Kasumi-1 (cell line): ENCODE measurements at regions not wholly inside any gene's neighbourhood (a gene's known extent, or its start where the extent isn't known, plus 50 kb on each side); places are given as distances from the start of the nearest gene placed in this dataset.

Experiments used
- DNase-seq, 2 experiments: peaks; one replicate each; lab custom pipeline; 2025; lab: John Stamatoyannopoulos, UW

DNA sequence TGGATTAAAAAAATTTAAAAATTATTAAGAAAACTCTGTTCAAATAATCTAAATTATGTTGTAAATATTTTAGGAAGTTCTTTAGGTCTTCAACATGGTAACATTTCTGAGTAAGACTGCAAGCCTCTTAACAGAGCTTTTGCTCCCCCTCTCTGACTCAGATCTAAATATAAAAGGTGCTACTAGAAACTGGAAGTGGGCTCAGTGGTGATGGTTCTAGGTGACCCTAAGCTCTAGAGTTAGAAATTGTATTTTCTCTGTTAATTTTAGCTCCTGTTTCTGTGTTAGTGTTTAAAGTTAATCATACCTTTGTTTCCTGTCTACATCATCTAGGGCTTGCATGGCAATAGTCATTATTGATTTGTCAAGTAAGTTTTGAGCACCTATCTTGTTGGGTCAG lies 159.9 kb upstream of the MEIS2 start:
- no peak for DNase-seq

DNA sequence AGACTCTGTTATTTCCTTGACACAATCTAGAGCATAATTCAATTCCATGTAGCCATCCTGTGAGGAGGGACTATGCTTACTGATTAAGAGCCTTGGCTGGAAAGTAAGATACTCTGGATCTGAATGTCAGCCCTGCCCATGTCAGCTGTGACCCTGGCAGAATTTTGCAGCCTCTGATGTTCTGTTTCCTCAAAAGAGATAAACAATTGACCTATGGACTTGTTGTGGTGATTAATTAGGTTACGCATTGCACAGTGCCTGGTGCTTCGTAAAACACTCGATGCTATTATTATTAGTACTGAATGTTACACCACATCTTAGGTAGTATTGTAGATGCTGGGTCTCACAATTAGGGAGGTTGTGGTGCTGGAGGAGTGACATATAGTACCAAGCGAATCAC lies 161.3 kb upstream of the MEIS2 start:
- DNase-seq: no peak

DNA sequence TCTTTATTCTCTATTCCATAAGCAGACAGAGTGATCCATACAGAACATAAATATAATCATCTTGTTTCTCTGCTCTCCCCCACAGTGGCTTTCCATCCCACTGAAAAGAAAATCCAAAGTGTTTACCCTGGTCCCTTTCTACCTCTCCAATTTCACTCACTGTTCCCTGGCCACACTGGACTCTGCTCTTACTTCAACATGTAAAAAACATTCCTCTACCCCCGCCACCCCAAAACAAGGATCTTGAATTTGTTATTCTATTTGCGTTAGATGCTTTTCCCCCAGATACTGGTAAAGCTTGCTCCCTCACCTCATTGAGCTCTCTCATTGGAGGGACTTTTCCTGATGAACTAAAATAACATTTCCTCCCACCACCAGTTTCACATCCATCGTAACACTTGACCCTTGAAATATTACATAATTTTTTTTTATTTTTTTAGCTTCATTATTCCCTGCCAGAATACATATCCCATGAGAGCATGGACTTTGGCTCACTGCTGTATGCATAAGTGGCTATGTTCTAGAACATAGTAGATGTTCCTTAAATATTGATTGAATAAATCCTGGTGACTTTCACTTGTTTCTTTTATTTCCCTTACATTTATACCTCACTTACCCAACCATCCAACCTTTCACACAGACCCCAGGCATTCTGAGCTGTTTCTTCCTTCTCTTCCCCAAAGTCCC lies 162.7 kb upstream of the MEIS2 start:
- no peak for DNase-seq

DNA sequence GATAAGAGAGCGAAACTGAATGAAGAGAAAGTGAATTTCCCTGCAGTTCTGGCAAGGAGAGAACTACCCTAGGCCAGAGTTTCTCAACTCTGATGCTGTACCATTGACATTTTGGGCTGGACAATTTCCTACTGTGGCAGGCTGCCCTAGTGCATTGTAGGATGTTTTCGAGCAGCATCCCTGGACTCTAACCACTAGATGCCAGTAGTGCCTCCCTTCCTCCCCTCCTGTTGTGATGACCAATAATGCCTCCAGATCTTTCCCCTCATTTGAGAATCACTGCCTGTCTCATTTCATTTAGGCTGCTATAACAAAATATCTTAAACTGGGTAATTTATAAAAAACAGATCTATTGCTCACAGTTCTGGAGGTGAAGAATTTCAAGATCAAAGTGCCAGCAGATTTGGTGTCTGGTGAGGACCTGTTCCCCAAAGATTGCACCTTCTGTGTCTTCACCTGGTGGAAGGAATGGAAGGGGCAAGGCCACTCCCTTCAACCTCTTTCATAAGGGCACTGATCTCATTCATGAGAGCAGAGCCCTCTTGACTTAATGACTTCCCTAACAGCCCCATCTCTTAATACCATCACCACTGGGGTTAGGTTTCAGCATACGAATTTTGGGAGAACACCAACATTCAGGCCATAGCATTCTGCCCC lies 188.9 kb upstream of the MEIS2 start:
- DNase-seq: peak in 1 of 2 experiments; percentile 2

DNA sequence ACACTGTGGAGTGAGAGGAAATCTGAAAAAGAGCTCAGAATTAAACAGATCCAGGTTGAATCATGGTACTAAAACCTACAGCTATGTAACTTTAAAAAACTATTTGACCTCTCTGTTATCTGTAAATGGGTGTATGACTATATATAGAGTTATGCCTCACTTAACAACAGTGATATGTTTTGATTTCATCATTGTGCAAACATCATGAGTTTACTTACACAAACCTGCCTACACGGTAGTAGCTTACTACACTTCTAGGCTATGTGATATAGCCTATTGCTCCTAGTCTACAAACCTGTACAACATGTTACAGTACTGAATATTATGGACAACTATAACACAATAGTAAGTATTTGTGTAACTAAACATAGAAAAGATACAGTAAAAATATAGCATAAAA lies 191.6 kb upstream of the MEIS2 start:
- no peak for DNase-seq

DNA sequence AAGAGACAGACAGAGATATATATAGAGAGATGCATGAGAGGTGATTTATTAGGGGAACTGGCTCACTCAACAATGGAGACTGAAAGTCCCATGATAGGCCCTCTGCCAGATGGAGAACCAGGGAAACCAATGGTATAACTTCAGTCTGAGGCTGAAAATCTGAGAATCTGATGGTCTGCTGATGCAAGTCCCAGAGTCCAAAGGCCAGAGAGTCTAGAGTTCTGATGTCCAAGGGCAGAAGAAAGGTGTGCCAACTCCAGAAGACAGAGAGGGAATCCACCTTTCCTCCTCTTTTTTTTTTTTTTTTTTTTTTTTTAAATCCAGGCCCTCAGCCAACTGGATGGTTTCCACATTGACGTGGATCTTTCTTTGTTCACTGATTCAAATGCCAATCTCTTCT lies 197.9 kb upstream of the MEIS2 start:
- DNase-seq: no peak

DNA sequence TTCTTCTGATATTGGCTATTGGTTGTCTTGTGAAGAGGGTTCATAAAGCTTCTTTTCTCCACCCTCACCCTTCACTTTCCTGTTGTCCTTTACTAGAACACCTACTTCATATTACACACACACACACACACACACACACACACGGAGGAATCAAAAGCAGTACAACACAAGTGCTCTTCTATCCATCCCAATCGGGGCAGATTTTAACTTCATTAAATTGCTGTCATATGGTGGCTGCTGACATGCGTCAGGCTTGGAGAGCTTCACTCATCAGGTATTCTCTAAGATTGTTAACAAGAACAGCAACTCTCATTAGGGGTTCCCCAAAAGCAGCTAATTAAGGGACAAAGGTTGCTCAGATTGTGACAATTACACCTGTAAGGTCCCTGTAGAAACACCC lies 239.1 kb upstream of the MEIS2 start:
- DNase-seq: no peak

DNA sequence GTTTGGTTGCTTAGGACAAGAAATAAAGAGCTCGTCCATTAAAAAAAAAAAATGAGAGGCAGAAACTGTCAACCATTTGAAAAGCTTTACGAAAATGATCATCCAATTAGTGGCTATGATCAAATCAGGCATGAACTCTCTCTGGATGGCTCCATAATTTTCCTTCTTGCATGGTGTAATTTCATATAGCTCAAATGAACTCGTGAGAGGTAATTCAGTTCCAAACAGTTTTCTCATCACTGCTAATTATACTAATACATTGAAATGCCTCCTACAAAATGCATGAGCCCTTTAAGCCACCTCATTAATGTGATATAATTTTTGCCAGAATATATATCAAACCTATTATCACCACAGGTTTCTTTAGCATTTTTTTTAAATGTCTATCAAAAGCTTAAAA lies 239.5 kb upstream of the MEIS2 start:
- DNase-seq: no peak

DNA sequence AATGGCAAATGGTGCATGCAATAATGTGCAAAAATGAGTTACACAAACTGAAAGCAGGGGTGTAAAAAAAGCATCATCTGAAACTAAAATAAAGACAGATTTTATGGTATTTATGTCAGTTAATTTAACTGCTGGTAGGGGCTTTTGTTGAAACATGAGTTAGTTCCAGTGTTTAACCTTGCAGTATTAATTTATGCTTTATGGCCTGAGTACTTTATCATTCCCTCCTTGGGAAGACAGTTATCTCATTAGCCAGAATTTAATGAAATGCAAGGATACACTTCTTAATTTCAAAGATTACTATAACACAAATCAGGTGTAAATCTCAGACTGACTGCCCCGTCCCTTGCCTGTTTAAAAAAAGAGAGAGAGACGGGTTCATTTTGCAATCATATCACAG lies 240.1 kb upstream of the MEIS2 start:
- DNase-seq: no peak

DNA sequence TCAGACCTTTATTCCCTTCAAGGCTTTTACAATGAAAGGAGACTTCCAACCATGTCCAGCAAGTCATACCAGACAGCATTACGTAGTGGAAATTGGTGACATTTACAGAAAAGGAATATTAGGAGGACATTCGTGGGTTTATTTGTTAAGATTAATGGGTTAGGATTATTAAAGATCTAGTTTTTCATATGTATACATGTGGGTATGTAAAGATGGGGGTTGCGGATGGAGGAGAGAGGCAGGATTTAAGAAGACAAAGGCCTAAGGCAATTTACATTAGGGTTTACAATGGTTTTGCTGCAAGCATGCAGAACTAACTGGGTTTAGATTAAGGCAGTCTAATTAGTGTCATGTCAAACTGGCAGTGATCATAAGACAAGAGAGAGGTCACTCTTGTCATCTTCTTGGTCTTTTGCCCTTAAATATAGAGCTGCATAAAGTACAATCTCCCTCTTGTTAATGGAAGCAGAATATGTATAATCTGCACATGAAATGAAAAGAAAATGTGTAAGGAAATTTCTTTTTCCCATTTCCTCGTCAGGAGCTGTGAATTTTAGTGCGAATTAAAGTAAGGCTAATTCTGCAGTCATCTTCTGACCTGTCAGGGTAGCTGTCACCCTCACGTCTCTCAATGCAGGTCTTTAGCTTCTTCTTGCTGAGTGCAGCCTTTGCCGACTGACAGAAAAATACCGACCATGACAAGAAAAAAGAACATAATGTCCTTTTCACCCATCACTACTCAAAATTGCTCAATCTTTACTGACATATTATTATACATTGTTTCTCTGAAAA lies 258.9 kb upstream of the MEIS2 start:
- DNase-seq: no peak

DNA sequence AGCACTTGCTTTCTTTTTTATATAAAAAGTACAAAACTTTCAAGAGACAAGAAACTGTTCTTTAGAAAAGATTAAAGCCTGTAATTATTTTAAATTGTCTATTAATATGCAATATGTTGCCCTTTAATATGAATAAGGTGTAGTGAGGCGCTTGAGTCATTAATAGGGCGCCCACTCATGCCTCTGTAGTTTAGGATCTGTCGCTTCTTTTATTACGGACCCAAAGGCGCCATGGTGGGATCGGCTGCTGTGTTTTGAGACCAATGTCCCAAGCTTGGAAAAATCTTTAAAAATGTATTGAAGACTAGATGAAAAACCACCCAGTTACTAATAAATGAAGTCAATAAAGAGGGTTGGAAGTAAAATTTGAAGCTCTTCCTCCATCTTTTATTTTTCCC lies 259.5 kb upstream of the MEIS2 start:
- DNase-seq: no peak

DNA sequence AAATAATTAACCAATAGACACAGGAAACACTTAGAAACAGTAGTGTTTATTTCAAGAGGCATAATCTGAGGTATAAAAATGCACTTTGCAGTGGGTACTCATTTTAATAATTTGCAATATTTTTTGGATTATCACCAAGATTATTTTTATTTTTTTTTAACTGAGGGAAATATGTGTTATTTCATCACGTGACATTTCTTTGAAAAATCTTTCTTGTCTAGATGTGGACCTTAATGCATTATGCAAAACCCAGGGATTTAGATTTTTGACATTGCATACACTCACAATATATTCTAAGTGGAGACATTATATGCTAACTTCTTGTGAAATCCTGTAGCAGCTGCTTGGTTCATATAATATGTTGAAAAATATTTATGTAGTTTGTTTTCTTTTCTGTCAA lies 260.4 kb upstream of the MEIS2 start:
- DNase-seq: no peak

DNA sequence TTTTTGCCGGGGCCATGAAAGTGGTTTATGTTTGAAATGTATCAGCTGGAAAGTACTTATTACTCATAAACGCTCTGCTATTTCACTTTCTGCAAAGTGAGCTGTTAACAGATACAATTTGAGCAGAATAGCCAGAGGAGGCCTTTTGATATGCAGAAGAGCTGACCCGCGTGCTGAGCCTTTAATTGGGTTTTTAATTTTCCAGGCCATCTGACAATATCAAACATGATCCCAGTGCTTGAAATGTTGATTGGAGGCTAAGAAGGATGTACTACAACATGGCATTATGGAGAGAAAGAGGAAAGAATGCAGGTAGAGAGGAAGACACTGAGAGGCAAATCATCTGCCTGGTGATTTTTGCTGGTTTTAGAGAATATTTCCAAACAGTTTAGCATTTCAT lies 261.3 kb upstream of the MEIS2 start:
- no peak for DNase-seq

DNA sequence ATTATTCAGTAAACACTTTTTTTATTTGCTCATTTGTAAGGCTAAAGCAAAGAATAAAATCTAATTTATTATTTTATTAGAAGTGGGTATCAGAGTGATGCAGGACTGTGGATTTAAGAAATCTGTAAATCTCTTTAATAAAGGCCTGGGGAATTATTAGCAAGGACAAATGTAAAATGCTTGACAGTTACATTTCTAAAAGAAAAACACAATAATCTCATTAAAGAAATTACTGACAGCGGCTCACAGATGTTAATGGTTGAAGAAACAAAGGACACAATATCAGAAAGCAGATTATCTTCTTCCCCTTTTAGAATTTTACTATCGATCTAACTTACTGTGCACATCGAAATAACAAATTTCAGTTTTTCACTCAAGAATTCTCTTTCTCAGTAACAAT lies 262.1 kb upstream of the MEIS2 start:
- DNase-seq: no peak

DNA sequence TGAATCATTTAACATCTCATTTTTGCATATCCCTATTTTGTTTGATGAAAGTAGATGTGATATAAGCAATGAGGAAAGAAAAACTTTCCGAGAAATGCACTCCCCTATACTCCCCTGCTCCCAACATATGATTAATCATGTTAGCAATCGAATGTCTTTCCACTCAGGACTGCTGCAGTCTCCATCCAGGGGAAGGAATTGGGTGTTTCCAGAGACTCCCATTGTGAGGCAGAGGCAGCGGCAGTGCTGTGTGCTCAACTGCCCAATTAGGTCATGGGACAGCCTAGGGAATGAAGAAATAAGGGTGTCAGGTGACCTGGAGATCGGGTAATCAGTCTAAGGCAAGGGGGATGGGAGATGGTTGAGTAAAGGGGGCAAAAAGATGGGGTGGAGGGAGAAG lies 268.6 kb upstream of the MEIS2 start:
- no peak for DNase-seq

DNA sequence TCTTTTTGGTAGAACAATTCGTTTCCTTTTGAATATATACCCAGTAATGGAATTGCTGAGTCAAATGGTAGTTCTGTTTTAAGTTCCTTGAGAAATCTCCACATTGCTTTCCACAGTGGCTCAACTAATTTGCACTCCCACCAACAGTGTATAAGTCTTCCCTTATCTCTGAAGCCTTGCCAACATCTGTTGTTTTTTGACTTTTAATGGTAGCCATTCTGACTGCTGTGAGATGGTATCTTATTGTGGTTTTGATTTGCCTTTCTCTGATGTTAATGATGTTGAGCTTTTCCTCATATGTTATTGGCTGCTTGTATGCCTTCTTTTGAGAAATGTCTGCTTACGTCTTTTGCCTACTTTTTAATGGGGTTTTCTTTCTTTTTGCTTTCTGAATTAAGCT lies 270.6 kb upstream of the MEIS2 start:
- no peak for DNase-seq

DNA sequence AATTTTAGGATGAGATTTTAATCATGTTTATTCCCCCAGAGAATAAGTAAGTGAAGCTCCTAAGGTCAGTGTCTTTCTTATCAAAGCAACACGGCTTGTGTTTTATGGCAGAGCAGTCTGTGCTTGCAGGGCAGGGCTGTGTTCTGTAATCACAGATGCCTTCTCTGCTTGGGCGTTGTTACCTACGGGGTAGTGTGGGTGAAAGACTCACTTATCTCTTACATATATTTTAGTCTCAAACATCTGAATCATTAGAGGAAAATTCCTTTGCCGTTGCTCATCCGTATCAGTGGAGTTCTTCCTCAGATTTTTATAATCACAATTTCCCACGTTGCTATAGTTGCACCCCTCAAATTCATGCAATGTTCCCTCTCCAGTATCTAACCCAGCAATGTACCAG lies 271.7 kb upstream of the MEIS2 start:
- DNase-seq: no peak

DNA sequence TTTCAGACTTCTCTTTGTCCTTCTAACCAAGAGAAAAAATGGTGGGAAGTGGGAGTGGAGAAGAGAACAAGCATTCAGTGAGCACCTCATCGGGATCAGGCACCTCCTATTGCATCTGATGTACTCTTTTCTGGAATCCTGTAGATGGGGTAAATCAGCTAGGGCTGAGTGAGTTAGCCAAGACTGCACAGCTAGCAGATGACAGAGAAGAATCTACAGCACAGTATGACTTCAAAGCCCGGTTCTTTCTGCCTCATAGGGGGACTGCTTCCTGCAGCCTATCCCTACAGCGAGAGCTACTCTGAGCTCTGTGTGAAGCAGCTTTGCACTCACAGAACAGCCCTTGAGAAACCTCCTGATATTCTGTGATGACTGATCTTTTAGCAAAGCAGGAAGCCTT lies 275.2 kb upstream of the MEIS2 start:
- no peak for DNase-seq

DNA sequence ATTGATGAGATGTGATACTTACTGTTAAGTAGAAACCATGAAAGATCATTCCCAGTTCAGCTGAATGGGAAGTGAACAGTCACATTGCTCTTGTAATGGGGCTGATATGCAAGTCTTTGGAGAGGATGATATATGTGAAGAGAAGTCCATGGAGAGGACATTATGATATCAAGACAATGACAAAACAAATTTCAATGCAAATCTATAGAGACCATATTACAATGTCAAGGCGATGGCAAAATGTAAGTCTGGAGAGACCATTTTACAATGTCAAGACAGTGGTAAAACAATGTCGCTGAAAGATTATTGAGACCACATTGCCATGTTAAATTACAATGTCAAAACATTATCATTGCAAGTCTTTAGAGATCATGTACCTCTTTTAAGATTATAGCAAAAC lies 277.1 kb upstream of the MEIS2 start:
- no peak for DNase-seq

DNA sequence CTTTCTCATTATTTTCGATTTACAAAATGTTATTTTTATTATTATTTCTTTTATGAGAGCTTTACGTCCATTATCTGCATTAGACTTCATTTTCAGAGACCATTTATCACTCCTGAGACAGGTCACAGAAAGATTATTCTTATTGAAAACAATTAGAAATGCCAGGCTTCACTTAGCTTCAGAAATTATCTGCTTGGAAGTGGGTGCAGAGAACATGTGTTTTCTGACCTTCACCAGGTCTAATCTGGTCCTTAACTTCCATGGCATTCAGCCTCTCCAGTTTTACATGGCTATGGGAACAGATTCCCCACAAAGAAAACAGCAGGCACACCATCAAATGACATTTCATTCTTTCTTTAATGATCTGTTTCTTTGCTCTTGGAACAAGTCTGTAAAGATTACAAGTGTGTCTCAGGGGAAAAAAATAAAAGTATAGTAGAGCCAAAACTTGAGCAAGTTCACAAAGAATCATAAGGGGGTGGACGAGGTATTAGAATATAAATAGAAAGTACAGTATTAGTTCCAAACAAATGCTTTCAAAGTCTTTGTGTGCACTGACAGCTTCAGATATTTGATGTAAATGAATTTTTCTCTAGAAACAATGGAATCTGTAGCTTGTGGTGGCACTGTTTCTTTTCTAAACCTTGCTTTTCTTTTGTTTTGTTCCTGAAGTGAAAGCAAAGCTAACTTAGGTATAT lies 294.2 kb upstream of the MEIS2 start:
- no peak for DNase-seq

DNA sequence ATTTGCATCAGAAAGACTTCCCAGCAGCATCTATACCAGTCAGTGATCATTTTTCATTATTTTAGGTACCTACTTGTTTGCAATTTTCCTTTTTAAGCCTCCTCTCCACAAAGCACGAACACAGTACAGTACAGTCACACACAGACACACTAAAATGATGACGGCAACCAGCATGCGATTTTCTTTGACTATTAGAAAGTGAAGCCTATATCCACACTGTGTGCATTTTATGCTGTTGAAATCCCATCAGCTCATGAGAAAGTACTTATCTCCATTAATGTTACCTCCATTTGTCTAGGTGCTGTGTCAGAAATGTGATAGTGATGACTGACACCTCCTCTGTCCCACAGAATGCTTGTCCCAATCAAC lies 294.7 kb upstream of the MEIS2 start:
- DNase-seq: no peak

DNA sequence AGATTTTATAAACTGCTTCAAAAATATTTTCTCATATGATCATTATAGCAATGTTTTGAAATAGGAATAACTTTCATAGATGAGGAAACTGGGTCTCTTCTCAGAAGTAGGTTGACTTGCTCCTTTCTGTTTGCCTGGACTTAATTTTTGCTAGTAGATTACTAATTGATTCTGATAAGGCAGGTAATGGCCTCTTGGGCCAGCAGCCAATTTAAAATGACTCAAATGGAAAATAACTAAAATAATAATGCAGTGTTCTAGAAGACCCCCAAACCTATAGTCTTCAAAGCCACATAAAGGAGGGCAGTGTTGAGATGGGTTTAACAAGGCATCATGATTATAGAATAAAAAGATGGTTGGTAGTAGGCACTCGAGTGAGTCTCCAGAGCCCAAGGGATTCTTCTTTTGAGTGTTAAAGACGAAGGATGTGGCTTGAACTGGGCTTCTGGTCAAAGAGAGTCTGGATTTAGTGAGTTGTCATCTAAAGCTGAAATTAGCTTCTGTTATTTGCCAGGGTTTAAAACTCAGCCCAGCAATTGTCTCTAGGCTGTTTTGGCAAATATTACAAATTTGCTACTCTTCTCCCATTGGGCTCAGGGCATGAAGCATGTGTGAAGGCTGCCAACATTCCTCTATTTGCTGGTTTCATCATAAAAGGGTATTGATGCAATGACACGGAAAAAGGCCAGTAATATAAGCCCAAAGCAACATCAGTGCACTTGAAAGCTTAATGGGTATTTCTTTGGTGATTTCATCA lies 297.1 kb upstream of the MEIS2 start:
- no peak for DNase-seq
